Liver (tissue), 8 donors: ENCODE measurements at regions not wholly inside any gene's neighbourhood (a gene's known extent, or its start where the extent isn't known, plus 50 kb on each side); places are given as distances from the start of the nearest gene placed in this dataset.
"Not testable (repeated sequence)": the region's sequence is repeated elsewhere in the genome, so short reads cannot be mapped to it uniquely, and the experiment has no call there.

ENCODE experiments used
- DNase-seq: peaks from one replicate; pipeline ENCODE4 v3.0.0-alpha.2; 2017; ENCODE audit warnings: low spot score
- H3K27ac ChIP-seq, 2 donors: one replicate each; pipeline ENCODE4 v1.7.0; 2013; ENCODE audit warnings: inconsistent platforms in 2 of 2, low read length in 2 of 2, control low read depth in 1 of 2, low read depth in 1 of 2, mild to moderate bottlenecking in 1 of 2
- H3K27me3 ChIP-seq, 4 donors: one replicate each; pipeline versions ENCODE4 v1.6.1 to v1.7.0; 2013; ENCODE audit warnings: low read length in 3 of 4, inconsistent platforms in 1 of 4, mild to moderate bottlenecking in 1 of 4, moderate library complexity in 1 of 4; ENCODE audit not compliant: control insufficient read depth in 4 of 4, insufficient read depth in 4 of 4
- H3K36me3 ChIP-seq, 4 donors: one replicate each; pipeline versions ENCODE4 v1.6.1 to v1.7.0; 2013; ENCODE audit warnings: low read length in 3 of 4, mild to moderate bottlenecking in 3 of 4, low read depth in 1 of 4, moderate library complexity in 1 of 4; ENCODE audit not compliant: control insufficient read depth in 4 of 4, insufficient read depth in 3 of 4
- H3K4me1 ChIP-seq, 4 donors: one replicate each; pipeline versions ENCODE4 v1.6.1 to v1.7.0; 2013; ENCODE audit warnings: low read length in 3 of 4, mild to moderate bottlenecking in 3 of 4, moderate library complexity in 1 of 4; ENCODE audit not compliant: control insufficient read depth in 4 of 4, insufficient read depth in 4 of 4
- H3K4me3 ChIP-seq, 3 donors: one replicate each; pipeline versions ENCODE4 v1.6.1 to v1.7.0; 2013; ENCODE audit warnings: low read length in 3 of 3, control low read depth in 1 of 3, low read depth in 1 of 3, mild to moderate bottlenecking in 1 of 3
- H3K9ac ChIP-seq, 2 donors: one replicate each; pipeline ENCODE4 v1.7.0; 2013; ENCODE audit warnings: low read length in 2 of 2, mild to moderate bottlenecking in 2 of 2, moderate library complexity in 2 of 2, control low read depth in 1 of 2, low read depth in 1 of 2
- H3K9me3 ChIP-seq, 4 donors: one replicate each; pipeline versions ENCODE4 v1.6.1 to v1.7.0; 2013; ENCODE audit warnings: low read length in 3 of 4; ENCODE audit not compliant: control insufficient read depth in 4 of 4
- ATF3 ChIP-seq: IDR thresholded peaks from 2 replicates; pipeline ENCODE4 v1.6.1; 2016; ENCODE audit warnings: antibody characterized with exemption
- EGR1 ChIP-seq, 2 donors: IDR thresholded peaks; 2 replicates each; pipeline ENCODE4 v1.6.1; 2016 to 2018; ENCODE audit warnings: antibody characterized with exemption in 2 of 2, low read depth in 2 of 2
- FOXA1 ChIP-seq: IDR thresholded peaks from 2 replicates; pipeline ENCODE4 v1.6.1; 2016; ENCODE audit warnings: antibody characterized with exemption
- FOXA2 ChIP-seq: IDR thresholded peaks from 2 replicates; pipeline ENCODE4 v1.6.1; 2016; ENCODE audit warnings: antibody characterized with exemption
- GABPA ChIP-seq, 2 donors: IDR thresholded peaks in 1 of 2; conservative IDR thresholded peaks in 1 of 2; 2 replicates each; pipeline ENCODE4 v1.6.1; 2016; ENCODE audit warnings: antibody characterized with exemption in 2 of 2, mild to moderate bottlenecking in 1 of 2, moderate library complexity in 1 of 2
- HNF4A ChIP-seq, 2 donors: conservative IDR thresholded peaks; 2 replicates each; pipeline ENCODE4 v1.6.1; 2016; ENCODE audit warnings: antibody characterized with exemption in 2 of 2, mild to moderate bottlenecking in 2 of 2
- HNF4G ChIP-seq: IDR thresholded peaks from 2 replicates; pipeline ENCODE4 v1.6.1; 2016; ENCODE audit warnings: antibody characterized with exemption
- NR2F2 ChIP-seq: IDR thresholded peaks from 2 replicates; pipeline ENCODE4 v1.6.1; 2016; ENCODE audit warnings: antibody characterized with exemption
- TAF1 ChIP-seq: conservative IDR thresholded peaks from 2 replicates; pipeline ENCODE4 v1.6.1; 2016; ENCODE audit warnings: antibody characterized with exemption, mild to moderate bottlenecking
- YY1 ChIP-seq: IDR thresholded peaks from 2 replicates; pipeline ENCODE4 v1.6.1; 2016; ENCODE audit warnings: antibody characterized with exemption, mild to moderate bottlenecking
- WGBS: extraction: QIAGEN DNeasy Blood & Tissue Kit; methylation state at CpG from one replicate; pipeline ENCODE4 v1.1.7; 2013; 5-methylcytosine and 5-hydroxymethylcytosine counted together
- TF ChIP-seq, protein P1 (sequence below): IDR thresholded peaks from 2 replicates; pipeline ENCODE4 v1.6.1; 2016; ENCODE audit warnings: antibody characterized with exemption
- TF ChIP-seq, protein P2 (sequence below): fragments of 150-350 bp; IDR thresholded peaks from 2 replicates; pipeline ENCODE4 v1.5.1; 2017; ENCODE audit warnings: improper control_type of control experiment, low read depth, low read length; ENCODE audit not compliant: missing input control
- TF ChIP-seq, protein P3 (sequence below): IDR thresholded peaks from 2 replicates; pipeline ENCODE4 v1.6.1; 2016; ENCODE audit warnings: antibody characterized with exemption, mild to moderate bottlenecking
- donor health status: healthy.
- donor health status: healthy.
- donor health status: healthy.
- donor health status: healthy.
- donor health status: healthy.

- not testable (repeated sequence) for H3K4me1 ChIP-seq
Measured at GRCh38 chr19:13672480-13673175, 91.7 kb upstream of the MRI1 start.

DNA sequence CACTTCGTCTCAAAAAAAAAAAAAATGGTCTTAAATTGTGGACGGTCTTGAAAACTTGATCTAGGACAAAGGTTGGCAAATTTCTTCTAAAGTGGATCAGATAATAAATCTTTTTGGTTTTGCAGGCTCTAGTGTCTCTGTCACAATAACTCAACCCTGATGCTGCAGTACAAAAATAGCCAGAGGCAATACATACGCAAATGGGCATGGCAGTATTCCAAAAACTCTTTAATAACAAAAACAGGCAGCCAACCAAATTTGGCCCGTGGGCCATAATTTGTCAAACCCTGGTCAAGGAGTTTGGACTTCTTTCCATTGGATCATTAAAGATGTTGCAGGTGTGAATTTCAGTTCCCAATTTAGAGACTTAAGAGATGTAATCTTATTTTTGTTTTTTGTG is 93.5 kb upstream of the MRI1 start:
- no peaks in the 10 kb centered on the region for H3K27me3 ChIP-seq
- WGBS: 84% methylated on average over 4 of the region's 4 CpGs

More at GRCh38 chr19:13672480-13673175, 91.7 kb upstream of the MRI1 start:
- not testable (repeated sequence) for H3K36me3 ChIP-seq, H3K27me3 ChIP-seq, H3K9me3 ChIP-seq, H3K4me3 ChIP-seq, H3K9ac ChIP-seq, DNase-seq, H3K27ac ChIP-seq
- WGBS: 91% methylated on average over 7 of the region's 7 CpGs

GRCh38 chr19:13669780-13670355 is 94.5 kb upstream of the MRI1 start:
- DNase-seq: no peak
- Histone ChIP-seq H3K9ac (no peak overlapping the region), H3K4me3 (no peak overlapping the region), H3K27ac (no peak overlapping the region), H3K4me1 (peaks cover 0 to 2% (median 0%) of the 10 kb centered on the region in 4 donors), H3K9me3 (no peaks in the 10 kb centered on the region), H3K27me3 (no peaks in the 10 kb centered on the region), H3K36me3 (no peaks in the 10 kb centered on the region)
- 82% methylated on average over 4 of the region's 4 CpGs for WGBS
- TF ChIP-seq TAF1 (no peak), HNF4A (conservative IDR thresholded peaks at IDR 0.05) (no peak), FOXA2 (no peak), EGR1 (IDR thresholded peaks at IDR 0.05; ENCODE audit: low read depth in 2 of 2) (no peak), YY1 (no peak), GABPA (IDR thresholded peaks at IDR 0.05 in 1 of 2, conservative IDR thresholded peaks at IDR 0.05 in 1 of 2) (no peak), ATF3 (no peak), NR2F2 (no peak)
- TF ChIP-seq, protein P1, sequence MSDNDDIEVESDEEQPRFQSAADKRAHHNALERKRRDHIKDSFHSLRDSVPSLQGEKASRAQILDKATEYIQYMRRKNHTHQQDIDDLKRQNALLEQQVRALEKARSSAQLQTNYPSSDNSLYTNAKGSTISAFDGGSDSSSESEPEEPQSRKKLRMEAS: no peak
- TF ChIP-seq, protein P2, sequence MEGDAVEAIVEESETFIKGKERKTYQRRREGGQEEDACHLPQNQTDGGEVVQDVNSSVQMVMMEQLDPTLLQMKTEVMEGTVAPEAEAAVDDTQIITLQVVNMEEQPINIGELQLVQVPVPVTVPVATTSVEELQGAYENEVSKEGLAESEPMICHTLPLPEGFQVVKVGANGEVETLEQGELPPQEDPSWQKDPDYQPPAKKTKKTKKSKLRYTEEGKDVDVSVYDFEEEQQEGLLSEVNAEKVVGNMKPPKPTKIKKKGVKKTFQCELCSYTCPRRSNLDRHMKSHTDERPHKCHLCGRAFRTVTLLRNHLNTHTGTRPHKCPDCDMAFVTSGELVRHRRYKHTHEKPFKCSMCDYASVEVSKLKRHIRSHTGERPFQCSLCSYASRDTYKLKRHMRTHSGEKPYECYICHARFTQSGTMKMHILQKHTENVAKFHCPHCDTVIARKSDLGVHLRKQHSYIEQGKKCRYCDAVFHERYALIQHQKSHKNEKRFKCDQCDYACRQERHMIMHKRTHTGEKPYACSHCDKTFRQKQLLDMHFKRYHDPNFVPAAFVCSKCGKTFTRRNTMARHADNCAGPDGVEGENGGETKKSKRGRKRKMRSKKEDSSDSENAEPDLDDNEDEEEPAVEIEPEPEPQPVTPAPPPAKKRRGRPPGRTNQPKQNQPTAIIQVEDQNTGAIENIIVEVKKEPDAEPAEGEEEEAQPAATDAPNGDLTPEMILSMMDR: no peak

More for the DNA sequence above, 93.5 kb upstream of the MRI1 start:
- H3K4me3 ChIP-seq: no peak overlapping the region
- DNase-seq: no peak
- H3K27ac ChIP-seq: no peak overlapping the region
- no peak overlapping the region for H3K9ac ChIP-seq
- no peaks in the 10 kb centered on the region for H3K9me3 ChIP-seq
- H3K4me1 ChIP-seq: no peaks in the 10 kb centered on the region
- TF ChIP-seq, protein P1: no peak
- TF ChIP-seq GABPA (IDR thresholded peaks at IDR 0.05 in 1 of 2, conservative IDR thresholded peaks at IDR 0.05 in 1 of 2): no peak
- TF ChIP-seq, protein P3, sequence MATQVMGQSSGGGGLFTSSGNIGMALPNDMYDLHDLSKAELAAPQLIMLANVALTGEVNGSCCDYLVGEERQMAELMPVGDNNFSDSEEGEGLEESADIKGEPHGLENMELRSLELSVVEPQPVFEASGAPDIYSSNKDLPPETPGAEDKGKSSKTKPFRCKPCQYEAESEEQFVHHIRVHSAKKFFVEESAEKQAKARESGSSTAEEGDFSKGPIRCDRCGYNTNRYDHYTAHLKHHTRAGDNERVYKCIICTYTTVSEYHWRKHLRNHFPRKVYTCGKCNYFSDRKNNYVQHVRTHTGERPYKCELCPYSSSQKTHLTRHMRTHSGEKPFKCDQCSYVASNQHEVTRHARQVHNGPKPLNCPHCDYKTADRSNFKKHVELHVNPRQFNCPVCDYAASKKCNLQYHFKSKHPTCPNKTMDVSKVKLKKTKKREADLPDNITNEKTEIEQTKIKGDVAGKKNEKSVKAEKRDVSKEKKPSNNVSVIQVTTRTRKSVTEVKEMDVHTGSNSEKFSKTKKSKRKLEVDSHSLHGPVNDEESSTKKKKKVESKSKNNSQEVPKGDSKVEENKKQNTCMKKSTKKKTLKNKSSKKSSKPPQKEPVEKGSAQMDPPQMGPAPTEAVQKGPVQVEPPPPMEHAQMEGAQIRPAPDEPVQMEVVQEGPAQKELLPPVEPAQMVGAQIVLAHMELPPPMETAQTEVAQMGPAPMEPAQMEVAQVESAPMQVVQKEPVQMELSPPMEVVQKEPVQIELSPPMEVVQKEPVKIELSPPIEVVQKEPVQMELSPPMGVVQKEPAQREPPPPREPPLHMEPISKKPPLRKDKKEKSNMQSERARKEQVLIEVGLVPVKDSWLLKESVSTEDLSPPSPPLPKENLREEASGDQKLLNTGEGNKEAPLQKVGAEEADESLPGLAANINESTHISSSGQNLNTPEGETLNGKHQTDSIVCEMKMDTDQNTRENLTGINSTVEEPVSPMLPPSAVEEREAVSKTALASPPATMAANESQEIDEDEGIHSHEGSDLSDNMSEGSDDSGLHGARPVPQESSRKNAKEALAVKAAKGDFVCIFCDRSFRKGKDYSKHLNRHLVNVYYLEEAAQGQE: no peak
- no peak for TF ChIP-seq FOXA2
- TF ChIP-seq FOXA1: no peak
- no peak for TF ChIP-seq YY1
- TF ChIP-seq TAF1: no peak
- TF ChIP-seq ATF3: no peak
- no peak for TF ChIP-seq HNF4G
- H3K36me3 ChIP-seq: no peaks in the 10 kb centered on the region
